HepG2 (cell line): ENCODE measurements at regions not wholly inside any gene's neighbourhood (a gene's known extent, or its start where the extent isn't known, plus 50 kb on each side); places are given as distances from the start of the nearest gene placed in this dataset.

Experiments used
- ATAC-seq: fragments of 200-7000 bp; cut with Tn5 transposase; 3 replicates; pipeline ENCODE4 v1.9.1; 2020; ENCODE audit warnings: mild to moderate bottlenecking, moderate library complexity
- BruUV-seq: library from RNA; stranded (reverse); fragments of 400-500 nt; replicated peaks from 2 replicates; lab custom pipeline; 2021; lab: Mats Ljungman, UMichigan
- CTCF ChIA-PET: fragments of 300-600 bp; formaldehyde crosslinking; extraction: SDS; loops from one replicate; lab custom pipeline; 2021; ENCODE audit warnings: low total read pairs, inconsistent platforms, low intra/inter-chr PET ratio; lab: Yijun Ruan, JAX
- POLR2A ChIA-PET: fragments of 350-600 bp; sonication (Branson Sonifier 250); formaldehyde crosslinking; loops from one replicate; lab custom pipeline; 2020; ENCODE audit warnings: antibody characterized with exemption, inconsistent platforms; lab: Yijun Ruan, JAX
- DNase-seq: peaks from one replicate; pipeline ENCODE4 v3.0.0-alpha.2; 2015; ENCODE audit warnings: low spot score
- FAIRE-seq: peaks from 3 replicates; lab custom pipeline; 2011; peaks lifted over from hg19 to GRCh38; lab: Jason Lieb, UNC
- H2AFZ ChIP-seq: one replicate; pipeline ENCODE4 v1.6.1; 2011; ENCODE audit warnings: low read length, inconsistent platforms
- H3K27ac ChIP-seq: fragments of 300-600 bp; 3 replicates; pipeline ENCODE4 v1.8.0; 2011; ENCODE audit warnings: mixed run types, mild to moderate bottlenecking, mixed read lengths, low read length, inconsistent platforms; ENCODE audit not compliant: insufficient read depth; ENCODE audit errors: extremely low read length
- H3K27me3 ChIP-seq, 2 experiments: fragments of 200-600 bp in 1 of 2; 2 replicates in 1 of 2; 3 replicates in 1 of 2; pipeline versions ENCODE4 v1.6.0 to v1.8.0; 2011; ENCODE audit warnings: low read length in 2 of 2, mild to moderate bottlenecking in 2 of 2, moderate library complexity in 2 of 2, inconsistent platforms in 1 of 2; ENCODE audit not compliant: insufficient read depth in 2 of 2, control insufficient read depth in 1 of 2
- H3K36me3 ChIP-seq, 2 experiments: fragments of 200-600 bp in 1 of 2; replicated peaks in 1 of 2; 2 replicates in 1 of 2; 3 replicates in 1 of 2; pipeline versions ENCODE4 v1.5.1 to v1.8.0; 2011; ENCODE audit warnings: low read length in 2 of 2, inconsistent platforms in 1 of 2; ENCODE audit not compliant: insufficient read depth in 2 of 2, control insufficient read depth in 1 of 2
- H3K4me1 ChIP-seq: 2 replicates; pipeline ENCODE4 v1.5.1; 2012; ENCODE audit warnings: low read length, inconsistent platforms; ENCODE audit not compliant: insufficient read depth
- H3K4me2 ChIP-seq: 2 replicates; pipeline ENCODE4 v1.6.0; 2011; ENCODE audit warnings: low read depth, low read length, inconsistent platforms
- H3K4me3 ChIP-seq, 3 experiments: fragments of 200-600 bp in 1 of 3; sonication (generic), shearing (Covaris generic) in 1 of 3; replicated peaks in 1 of 3; 2 replicates each; pipeline ENCODE4 v1.5.1; 2011 to 2016; ENCODE audit warnings: low read length in 3 of 3, inconsistent platforms in 2 of 3, low read depth in 2 of 3, mild to moderate bottlenecking in 2 of 3, control low read depth in 1 of 3, mixed read lengths in 1 of 3; ENCODE audit not compliant: insufficient read depth in 1 of 3
- H3K79me2 ChIP-seq: one replicate; pipeline ENCODE4 v1.6.1; 2011; ENCODE audit warnings: low read length, inconsistent platforms; ENCODE audit not compliant: insufficient read depth
- H3K9ac ChIP-seq: 2 replicates; pipeline ENCODE4 v1.6.0; 2011; ENCODE audit warnings: mild to moderate bottlenecking, low read depth, low read length, inconsistent platforms; ENCODE audit not compliant: insufficient read depth
- H3K9me3 ChIP-seq: 2 replicates; pipeline ENCODE4 v1.5.1; 2012; ENCODE audit warnings: mild to moderate bottlenecking, low read length
- H4K20me1 ChIP-seq: 2 replicates; pipeline ENCODE4 v1.6.0; 2011; ENCODE audit warnings: inconsistent platforms, mild to moderate bottlenecking, low read length, moderate library complexity; ENCODE audit not compliant: insufficient read depth
- AHR ChIP-seq: IDR thresholded peaks from 2 replicates; pipeline ENCODE4 v1.6.1; 2018; ENCODE audit warnings: missing genetic modification reagents, missing compliant biosample characterization
- ARID2 ChIP-seq: sonication (generic); formaldehyde crosslinking; IDR thresholded peaks from 2 replicates; pipeline ENCODE4 v1.8.1; 2022; ENCODE audit warnings: mild to moderate bottlenecking, missing genetic modification reagents, borderline replicate concordance
- HES4 ChIP-seq: sonication (generic); formaldehyde crosslinking; IDR thresholded peaks from 2 replicates; pipeline ENCODE4 v1.9.0; 2021; ENCODE audit warnings: mild to moderate bottlenecking, missing genetic modification reagents, borderline replicate concordance
- KDM5A ChIP-seq: fragments of 200-600 bp; sonication (generic); IDR thresholded peaks from 2 replicates; pipeline ENCODE4 v1.7.0; 2018; ENCODE audit warnings: antibody characterized with exemption, mild to moderate bottlenecking, low read length, borderline replicate concordance
- KLF9 ChIP-seq: IDR thresholded peaks from 2 replicates; pipeline ENCODE4 v1.6.1; 2016; ENCODE audit warnings: low read depth
- PBX2 ChIP-seq: IDR thresholded peaks from 2 replicates; pipeline ENCODE4 v1.6.1; 2016; ENCODE audit warnings: control low read depth
- PRDM15 ChIP-seq: sonication (generic); formaldehyde crosslinking; IDR thresholded peaks from 2 replicates; pipeline ENCODE4 v1.4.0; 2020; ENCODE audit warnings: missing genetic modification reagents
- SMAD1 ChIP-seq: sonication (generic); formaldehyde crosslinking; IDR thresholded peaks from 2 replicates; pipeline ENCODE4 v1.4.0; 2020; ENCODE audit warnings: missing genetic modification reagents, low read depth, mild to moderate bottlenecking, borderline replicate concordance
- ZBTB21 ChIP-seq: sonication (generic); formaldehyde crosslinking; IDR thresholded peaks from 2 replicates; pipeline ENCODE4 v1.4.0; 2020; ENCODE audit warnings: missing genetic modification reagents
- ZNF234 ChIP-seq: sonication (generic); formaldehyde crosslinking; conservative IDR thresholded peaks from 2 replicates; pipeline ENCODE4 v1.5.1; 2020; ENCODE audit warnings: mild to moderate bottlenecking, missing genetic modification reagents
- ZNF34 ChIP-seq: sonication (generic); formaldehyde crosslinking; IDR thresholded peaks from 2 replicates; pipeline ENCODE4 v1.4.0; 2020; ENCODE audit warnings: mild to moderate bottlenecking, missing genetic modification reagents, borderline replicate concordance
- ZNF747 ChIP-seq: sonication (generic); formaldehyde crosslinking; IDR thresholded peaks from 2 replicates; pipeline ENCODE4 v1.8.1; 2023; ENCODE audit warnings: missing genetic modification reagents, mild to moderate bottlenecking, borderline replicate concordance
- WGBS: methylation state at CpG from one replicate; pipeline ENCODE4 v1.1.6; 2017; ENCODE audit warnings: low lambda C conversion rate; 5-methylcytosine and 5-hydroxymethylcytosine counted together
- in situ Hi-C: cut with HindIII; loops from 2 replicates; pipeline ENCODE4 v1.10.0; 2017; ENCODE audit warnings: low pct_unique_long_range_greater_than_20kb; ENCODE audit not compliant: extremely low pct_ligation_motif_present
- intact Hi-C: fragments of 100-400 bp; cut with micrococcal nuclease; formaldehyde crosslinking; loops from one replicate; pipeline ENCODE4 v1.10.0; 2022; ENCODE audit not compliant: unreplicated experiment
- TF ChIP-seq, protein P1 (sequence below): IDR thresholded peaks from 2 replicates; pipeline ENCODE4 v1.6.1; 2016; ENCODE audit warnings: mild to moderate bottlenecking
- TF ChIP-seq, protein P2 (sequence below): sonication (generic); formaldehyde crosslinking; IDR thresholded peaks from 2 replicates; pipeline ENCODE4 v1.5.0; 2020; ENCODE audit warnings: missing genetic modification reagents

GRCh38 chr12:22802883-22803630, 178.1 kb downstream of the ETNK1 start:
- TF ChIP-seq ZBTB21 (CRISPR knock-in tag) (no peak), AHR (no peak), ZNF34 (CRISPR knock-in tag) (no peak), PRDM15 (CRISPR knock-in tag) (no peak), PBX2 (CRISPR knock-in tag) (no peak), SMAD1 (CRISPR knock-in tag) (no peak), KDM5A (no peak), KLF9 (CRISPR knock-in tag) (no peak), ARID2 (CRISPR knock-in tag) (no peak), HES4 (no peak), ZNF747 (CRISPR knock-in tag) (no peak), ZNF234 (CRISPR knock-in tag) (no peak)
- TF ChIP-seq, protein P1, sequence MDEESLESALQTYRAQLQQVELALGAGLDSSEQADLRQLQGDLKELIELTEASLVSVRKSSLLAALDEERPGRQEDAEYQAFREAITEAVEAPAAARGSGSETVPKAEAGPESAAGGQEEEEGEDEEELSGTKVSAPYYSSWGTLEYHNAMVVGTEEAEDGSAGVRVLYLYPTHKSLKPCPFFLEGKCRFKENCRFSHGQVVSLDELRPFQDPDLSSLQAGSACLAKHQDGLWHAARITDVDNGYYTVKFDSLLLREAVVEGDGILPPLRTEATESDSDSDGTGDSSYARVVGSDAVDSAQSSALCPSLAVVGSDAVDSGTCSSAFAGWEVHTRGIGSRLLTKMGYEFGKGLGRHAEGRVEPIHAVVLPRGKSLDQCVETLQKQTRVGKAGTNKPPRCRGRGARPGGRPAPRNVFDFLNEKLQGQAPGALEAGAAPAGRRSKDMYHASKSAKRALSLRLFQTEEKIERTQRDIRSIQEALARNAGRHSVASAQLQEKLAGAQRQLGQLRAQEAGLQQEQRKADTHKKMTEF (CRISPR knock-in tag) = no peak
- TF ChIP-seq, protein P2, sequence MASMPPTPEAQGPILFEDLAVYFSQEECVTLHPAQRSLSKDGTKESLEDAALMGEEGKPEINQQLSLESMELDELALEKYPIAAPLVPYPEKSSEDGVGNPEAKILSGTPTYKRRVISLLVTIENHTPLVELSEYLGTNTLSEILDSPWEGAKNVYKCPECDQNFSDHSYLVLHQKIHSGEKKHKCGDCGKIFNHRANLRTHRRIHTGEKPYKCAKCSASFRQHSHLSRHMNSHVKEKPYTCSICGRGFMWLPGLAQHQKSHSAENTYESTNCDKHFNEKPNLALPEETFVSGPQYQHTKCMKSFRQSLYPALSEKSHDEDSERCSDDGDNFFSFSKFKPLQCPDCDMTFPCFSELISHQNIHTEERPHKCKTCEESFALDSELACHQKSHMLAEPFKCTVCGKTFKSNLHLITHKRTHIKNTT (CRISPR knock-in tag) = no peak
- CTCF ChIA-PET = no interaction called here
- Histone ChIP-seq H3K4me1 (no peaks in the 10 kb centered on the region), H2AFZ (no peak overlapping the region), H3K79me2 (no peaks in the 10 kb centered on the region), H3K27ac (no peak overlapping the region), H3K4me2 (no peak overlapping the region), H3K9ac (no peak overlapping the region), H3K4me3 (no peak overlapping the region), H3K27me3 (no peaks in the 10 kb centered on the region; a peak in 1 of 5 replicates), H4K20me1 (no peaks in the 10 kb centered on the region), H3K36me3 (no peaks in the 10 kb centered on the region), H3K9me3 (no peaks in the 10 kb centered on the region)
- 8% methylated on average over 4 of the region's 4 CpGs for WGBS
- no TSS peak for BruUV-seq
- intact Hi-C loops = no loop called here
- no peak for DNase-seq
- POLR2A ChIA-PET = no interaction called here
- in situ Hi-C loops = no loop called here
- FAIRE-seq = no peak
- ATAC-seq = no peak
